GM10266 (cell line): ENCODE measurements at regions not wholly inside any gene's neighbourhood (a gene's known extent, or its start where the extent isn't known, plus 50 kb on each side); places are given as distances from the start of the nearest gene placed in this dataset.

Experiments used
- DNase-seq: peaks from one replicate; pipeline ENCODE4 v3.0.0; 2012; ENCODE audit errors: extremely low spot score
- CTCF ChIP-seq: IDR thresholded peaks from 2 replicates; pipeline ENCODE4 v1.5.1; 2012; ENCODE audit warnings: mild to moderate bottlenecking, low read depth; ENCODE audit not compliant: control insufficient read depth, insufficient read depth; ENCODE audit errors: missing control alignments

- no peak for TF ChIP-seq CTCF
- DNase-seq, result no peak
Observed at GRCh38 chr6:109226353-109226752, 131.0 kb downstream of the CEP57L1 start.

- no peak for DNase-seq
- TF ChIP-seq CTCF, result no peak
Observed at GRCh38 chr6:109225946-109226345, 130.6 kb downstream of the CEP57L1 start.

GRCh38 chr6:109224994-109225393, 129.7 kb downstream of the CEP57L1 start:
- TF ChIP-seq CTCF, result no peak
- no peak for DNase-seq

GRCh38 chr6:109224107-109224875, 129.0 kb downstream of the CEP57L1 start:
- no peak for DNase-seq
- no peak for TF ChIP-seq CTCF

- DNase-seq, result no peak
- TF ChIP-seq CTCF, result no peak
Observed at GRCh38 chr6:109222848-109223247, 127.5 kb downstream of the CEP57L1 start.

GRCh38 chr6:109221543-109222195, 126.4 kb downstream of the CEP57L1 start:
- no peak for DNase-seq
- TF ChIP-seq CTCF, result no peak
